ENCODE measurements at regions not wholly inside any gene's neighbourhood (a gene's known extent, or its start where the extent isn't known, plus 50 kb on each side); places are given as distances from the start of the nearest gene placed in this dataset.

DNA sequence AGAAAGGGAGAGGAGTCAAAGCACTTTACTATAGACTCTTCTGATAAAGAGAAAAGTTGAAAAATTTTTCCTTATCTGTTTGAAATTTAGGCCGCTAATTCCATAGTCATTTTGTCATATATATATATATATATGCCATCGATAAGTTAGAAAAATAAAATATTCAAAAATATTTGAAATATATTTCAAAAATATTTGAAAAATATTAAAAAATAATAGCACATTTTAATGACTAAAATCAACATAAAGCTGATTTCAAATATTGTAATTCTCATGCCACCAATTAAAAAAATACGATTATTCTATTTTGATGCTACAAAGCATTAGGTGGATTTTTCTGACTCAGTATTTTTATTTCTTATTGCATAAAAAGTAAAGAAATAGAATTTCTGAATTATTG lies 87.1 kb downstream of the KIF2B start:
- Histone ChIP-seq H3K4me3 (ENCODE audit: low read length) (no peak overlapping the region), H3K27me3 (ENCODE audit: control insufficient read depth, insufficient read depth, low read length, poor library complexity, severe bottlenecking) (no peaks in the 10 kb centered on the region), H3K27ac (ENCODE audit: low read depth, low read length) (no peak overlapping the region), H3K9ac (ENCODE audit: extremely low read depth, low read length, poor library complexity, severe bottlenecking) (no peak overlapping the region), H3K4me1 (ENCODE audit: control insufficient read depth, insufficient read depth, low read length) (no peaks in the 10 kb centered on the region), H3K9me3 (ENCODE audit: control insufficient read depth, low read length) (no peaks in the 10 kb centered on the region), H3K36me3 (ENCODE audit: control insufficient read depth, insufficient read depth, low read length) (no peaks in the 10 kb centered on the region)
- H3K4me1 Mint-ChIP-seq = peaks cover 24% of the 10 kb centered on the region
- no CpG with 5 or more reads among the region's 3 CpGs for WGBS, 2 experiments (ENCODE audit: insufficient coverage in 1 of 2, insufficient read length in 1 of 2)
- no peak for DNase-seq
- H3K4me3 Mint-ChIP-seq = no peak overlapping the region
- no peaks in the 10 kb centered on the region for H3K36me3 Mint-ChIP-seq (ENCODE audit: low read depth)
- peaks cover 1% of the 10 kb centered on the region for H3K9me3 Mint-ChIP-seq
- no peaks in the 10 kb centered on the region for H3K27me3 Mint-ChIP-seq (ENCODE audit: insufficient read depth)
- TF ChIP-seq, protein P1, sequence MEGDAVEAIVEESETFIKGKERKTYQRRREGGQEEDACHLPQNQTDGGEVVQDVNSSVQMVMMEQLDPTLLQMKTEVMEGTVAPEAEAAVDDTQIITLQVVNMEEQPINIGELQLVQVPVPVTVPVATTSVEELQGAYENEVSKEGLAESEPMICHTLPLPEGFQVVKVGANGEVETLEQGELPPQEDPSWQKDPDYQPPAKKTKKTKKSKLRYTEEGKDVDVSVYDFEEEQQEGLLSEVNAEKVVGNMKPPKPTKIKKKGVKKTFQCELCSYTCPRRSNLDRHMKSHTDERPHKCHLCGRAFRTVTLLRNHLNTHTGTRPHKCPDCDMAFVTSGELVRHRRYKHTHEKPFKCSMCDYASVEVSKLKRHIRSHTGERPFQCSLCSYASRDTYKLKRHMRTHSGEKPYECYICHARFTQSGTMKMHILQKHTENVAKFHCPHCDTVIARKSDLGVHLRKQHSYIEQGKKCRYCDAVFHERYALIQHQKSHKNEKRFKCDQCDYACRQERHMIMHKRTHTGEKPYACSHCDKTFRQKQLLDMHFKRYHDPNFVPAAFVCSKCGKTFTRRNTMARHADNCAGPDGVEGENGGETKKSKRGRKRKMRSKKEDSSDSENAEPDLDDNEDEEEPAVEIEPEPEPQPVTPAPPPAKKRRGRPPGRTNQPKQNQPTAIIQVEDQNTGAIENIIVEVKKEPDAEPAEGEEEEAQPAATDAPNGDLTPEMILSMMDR (conservative IDR thresholded peaks at IDR 0.05) = no peak
- no peak overlapping the region for H3K27ac Mint-ChIP-seq

DNA sequence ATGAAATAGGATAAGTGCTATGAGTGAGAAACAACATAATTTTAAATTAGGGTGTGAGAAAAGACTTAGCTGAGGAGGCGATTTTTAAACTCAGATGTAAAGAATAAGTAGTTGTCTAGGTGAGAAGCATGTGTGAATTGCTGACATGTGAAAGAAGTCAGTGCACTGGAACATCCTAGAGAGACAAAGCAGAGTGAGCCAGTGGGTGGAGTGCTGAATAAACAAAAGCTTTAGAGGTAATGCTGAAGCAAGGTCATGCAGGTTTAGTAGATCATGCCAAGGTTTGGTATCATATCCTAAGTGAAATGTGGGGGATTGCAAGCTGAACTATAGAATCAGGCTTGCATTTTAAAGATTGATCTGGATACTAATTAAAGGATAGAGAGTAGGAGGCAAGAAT lies 89.4 kb downstream of the KIF2B start:
- no peaks in the 10 kb centered on the region for H3K27me3 Mint-ChIP-seq (ENCODE audit: insufficient read depth)
- Histone ChIP-seq H3K9me3 (ENCODE audit: control insufficient read depth, low read length) (no peaks in the 10 kb centered on the region), H3K4me1 (ENCODE audit: control insufficient read depth, insufficient read depth, low read length) (no peaks in the 10 kb centered on the region), H3K9ac (ENCODE audit: extremely low read depth, low read length, poor library complexity, severe bottlenecking) (no peak overlapping the region), H3K36me3 (ENCODE audit: control insufficient read depth, insufficient read depth, low read length) (no peaks in the 10 kb centered on the region), H3K4me3 (ENCODE audit: low read length) (no peak overlapping the region), H3K27me3 (ENCODE audit: control insufficient read depth, insufficient read depth, low read length, poor library complexity, severe bottlenecking) (no peaks in the 10 kb centered on the region), H3K27ac (ENCODE audit: low read depth, low read length) (no peak overlapping the region)
- H3K9me3 Mint-ChIP-seq = peaks cover 5% of the 10 kb centered on the region
- no peak overlapping the region for H3K4me3 Mint-ChIP-seq
- peaks cover 19% of the 10 kb centered on the region for H3K4me1 Mint-ChIP-seq
- 65 to 67% methylated on average over 1 of the region's 1 CpG for WGBS, 2 experiments (ENCODE audit: insufficient coverage in 1 of 2, insufficient read length in 1 of 2)
- H3K36me3 Mint-ChIP-seq (ENCODE audit: low read depth) = no peaks in the 10 kb centered on the region
- no peak overlapping the region for H3K27ac Mint-ChIP-seq
- TF ChIP-seq, protein P1 (conservative IDR thresholded peaks at IDR 0.05) = no peak
- DNase-seq = peak; percentile 69

DNA sequence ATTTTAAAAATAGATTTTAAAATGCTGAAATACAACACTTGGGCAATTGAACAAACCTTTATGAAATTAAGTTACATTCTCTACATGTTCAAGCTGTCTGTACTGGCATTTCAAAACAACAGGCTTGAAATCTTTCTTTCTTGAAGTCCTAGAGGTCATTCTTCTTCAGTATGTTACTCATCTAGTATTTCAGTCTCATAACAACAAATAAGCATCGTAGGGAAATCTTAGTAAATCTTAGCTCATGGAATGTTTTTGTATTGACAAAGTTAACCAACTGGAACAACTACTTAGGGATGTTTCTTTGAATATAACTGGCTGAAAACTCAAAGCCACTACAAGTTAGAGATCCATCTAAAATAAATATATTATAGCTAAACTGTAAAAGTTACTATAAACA lies 96.6 kb downstream of the KIF2B start:
- TF ChIP-seq, protein P1 (conservative IDR thresholded peaks at IDR 0.05) = no peak
- H3K9me3 Mint-ChIP-seq = peaks cover 7% of the 10 kb centered on the region
- 100% methylated on average over 1 of the region's 1 CpG; no CpG with 5 or more reads in 1 of the 2 experiments for WGBS, 2 experiments (ENCODE audit: insufficient coverage in 1 of 2, insufficient read length in 1 of 2)
- H3K27me3 ChIP-seq (ENCODE audit: control insufficient read depth, insufficient read depth, low read length, poor library complexity, severe bottlenecking) = no peaks in the 10 kb centered on the region
- DNase-seq = no peak
- H3K4me1 Mint-ChIP-seq = no peaks in the 10 kb centered on the region
- H3K27ac ChIP-seq (ENCODE audit: low read depth, low read length) = no peak overlapping the region
- H3K36me3 Mint-ChIP-seq (ENCODE audit: low read depth) = no peaks in the 10 kb centered on the region
- H3K27ac Mint-ChIP-seq = no peak overlapping the region
- no peak overlapping the region for H3K4me3 Mint-ChIP-seq
- H3K36me3 ChIP-seq (ENCODE audit: control insufficient read depth, insufficient read depth, low read length) = no peaks in the 10 kb centered on the region
- no peak overlapping the region for H3K9ac ChIP-seq (ENCODE audit: extremely low read depth, low read length, poor library complexity, severe bottlenecking)
- no peaks in the 10 kb centered on the region for H3K9me3 ChIP-seq (ENCODE audit: control insufficient read depth, low read length)
- no peak overlapping the region for H3K4me3 ChIP-seq (ENCODE audit: low read length)
- no peaks in the 10 kb centered on the region for H3K4me1 ChIP-seq (ENCODE audit: control insufficient read depth, insufficient read depth, low read length)
- no peaks in the 10 kb centered on the region for H3K27me3 Mint-ChIP-seq (ENCODE audit: insufficient read depth)

Measured in endodermal cell (in vitro differentiated cells).